Medulla oblongata (tissue), 1 donor: ENCODE measurements at regions not wholly inside any gene's neighbourhood (a gene's known extent, or its start where the extent isn't known, plus 50 kb on each side); places are given as distances from the start of the nearest gene placed in this dataset.

Experiments
- DNase-seq: peaks from one replicate; pipeline ENCODE4 v3.0.0-alpha.2; 2015; ENCODE audit errors: extremely low spot score

- no peak for DNase-seq
Observed at GRCh38 chr7:131737746-131738465, 181.5 kb upstream of the PODXL start.

- no peak for DNase-seq
Observed at GRCh38 chr7:131735101-131735500, 178.7 kb upstream of the PODXL start.

GRCh38 chr7:131733604-131734003 lies 177.2 kb upstream of the PODXL start:
- no peak for DNase-seq

- DNase-seq: no peak
Observed at GRCh38 chr7:131727189-131727588, 170.8 kb upstream of the PODXL start.

- DNase-seq: no peak
Observed at GRCh38 chr7:131726686-131727085, 170.3 kb upstream of the PODXL start.

GRCh38 chr7:131726031-131726430 lies 169.6 kb upstream of the PODXL start:
- DNase-seq: no peak

- no peak for DNase-seq
Observed at GRCh38 chr7:131724776-131725345, 168.4 kb upstream of the PODXL start.

GRCh38 chr7:131723926-131724325 lies 167.5 kb upstream of the PODXL start:
- no peak for DNase-seq

GRCh38 chr7:131722371-131722770 lies 165.9 kb upstream of the PODXL start:
- DNase-seq: no peak

GRCh38 chr7:131721660-131722059 lies 165.2 kb upstream of the PODXL start:
- DNase-seq: no peak

GRCh38 chr7:131720703-131721102 lies 164.3 kb upstream of the PODXL start:
- no peak for DNase-seq

GRCh38 chr7:131717181-131717580 lies 160.8 kb upstream of the PODXL start:
- DNase-seq: no peak

- no peak for DNase-seq
Observed at GRCh38 chr7:131699323-131699722, 142.9 kb upstream of the PODXL start.

- peak; percentile 50 for DNase-seq
Observed at GRCh38 chr7:131692131-131692960, 135.9 kb upstream of the PODXL start.

- no peak for DNase-seq
Observed at GRCh38 chr7:131691454-131692130, 135.2 kb upstream of the PODXL start.

- DNase-seq: no peak
Observed at GRCh38 chr7:131690441-131690840, 134.0 kb upstream of the PODXL start.

GRCh38 chr7:131689662-131690234 lies 133.3 kb upstream of the PODXL start:
- no peak for DNase-seq

- peak; percentile 72 for DNase-seq
Observed at GRCh38 chr7:131688738-131689661, 132.6 kb upstream of the PODXL start.

GRCh38 chr7:131687296-131687695 lies 130.9 kb upstream of the PODXL start:
- no peak for DNase-seq

- DNase-seq: no peak
Observed at GRCh38 chr7:131686833-131687232, 130.4 kb upstream of the PODXL start.
